ENCODE measurements at regions not wholly inside any gene's neighbourhood (a gene's known extent, or its start where the extent isn't known, plus 50 kb on each side); places are given as distances from the start of the nearest gene placed in this dataset.
"Not testable (repeated sequence)": the region's sequence is repeated elsewhere in the genome, so short reads cannot be mapped to it uniquely, and the experiment has no call there.

- DNase-seq: no peak
- in situ Hi-C loops (cut with HindIII; ENCODE audit: low pct_ligation_motif_present, low pct_unique_long_range_greater_than_20kb, low sequenced_read_pairs): no loop called here
Measured at GRCh38 chr1:55441489-55441888, 226.3 kb upstream of the USP24 start.

- DNase-seq: no peak
Measured at GRCh38 chr1:55437692-55438091, 222.5 kb upstream of the USP24 start.

GRCh38 chr1:55430720-55431119, 215.6 kb upstream of the USP24 start:
- in situ Hi-C loops (cut with HindIII; ENCODE audit: low pct_ligation_motif_present, low pct_unique_long_range_greater_than_20kb, low sequenced_read_pairs): not testable (repeated sequence)

More at GRCh38 chr1:55437692-55438091, 222.5 kb upstream of the USP24 start:
- in situ Hi-C loops (cut with HindIII; ENCODE audit: low pct_ligation_motif_present, low pct_unique_long_range_greater_than_20kb, low sequenced_read_pairs): no loop called here

GRCh38 chr1:55430206-55430605, 215.0 kb upstream of the USP24 start:
- not testable (repeated sequence) for DNase-seq

More at GRCh38 chr1:55430720-55431119, 215.6 kb upstream of the USP24 start:
- not testable (repeated sequence) for DNase-seq

GRCh38 chr1:55428944-55429931, 214.1 kb upstream of the USP24 start:
- peak; percentile 97 for DNase-seq
- in situ Hi-C loops (cut with HindIII; ENCODE audit: low pct_ligation_motif_present, low pct_unique_long_range_greater_than_20kb, low sequenced_read_pairs): no loop called here

More at GRCh38 chr1:55430206-55430605, 215.0 kb upstream of the USP24 start:
- in situ Hi-C loops (cut with HindIII; ENCODE audit: low pct_ligation_motif_present, low pct_unique_long_range_greater_than_20kb, low sequenced_read_pairs): not testable (repeated sequence)

- in situ Hi-C loops (cut with HindIII; ENCODE audit: low pct_ligation_motif_present, low pct_unique_long_range_greater_than_20kb, low sequenced_read_pairs): no loop called here
Measured at GRCh38 chr1:55428231-55428630, 213.1 kb upstream of the USP24 start.

GRCh38 chr1:55427606-55428005, 212.4 kb upstream of the USP24 start:
- no peak for DNase-seq
- in situ Hi-C loops (cut with HindIII; ENCODE audit: low pct_ligation_motif_present, low pct_unique_long_range_greater_than_20kb, low sequenced_read_pairs): no loop called here

More at GRCh38 chr1:55428231-55428630, 213.1 kb upstream of the USP24 start:
- DNase-seq: no peak

GRCh38 chr1:55426619-55427018, 211.5 kb upstream of the USP24 start:
- no peak for DNase-seq
- in situ Hi-C loops (cut with HindIII; ENCODE audit: low pct_ligation_motif_present, low pct_unique_long_range_greater_than_20kb, low sequenced_read_pairs): no loop called here

- in situ Hi-C loops (cut with HindIII; ENCODE audit: low pct_ligation_motif_present, low pct_unique_long_range_greater_than_20kb, low sequenced_read_pairs): no loop called here
- no peak for DNase-seq
Measured at GRCh38 chr1:55426156-55426555, 211.0 kb upstream of the USP24 start.

GRCh38 chr1:55425310-55425930, 210.3 kb upstream of the USP24 start:
- DNase-seq: no peak
- in situ Hi-C loops (cut with HindIII; ENCODE audit: low pct_ligation_motif_present, low pct_unique_long_range_greater_than_20kb, low sequenced_read_pairs): no loop called here

GRCh38 chr1:55423376-55423775, 208.2 kb upstream of the USP24 start:
- in situ Hi-C loops (cut with HindIII; ENCODE audit: low pct_ligation_motif_present, low pct_unique_long_range_greater_than_20kb, low sequenced_read_pairs): no loop called here
- no peak for DNase-seq

GRCh38 chr1:55420929-55421716, 206.0 kb upstream of the USP24 start:
- in situ Hi-C loops (cut with HindIII; ENCODE audit: low pct_ligation_motif_present, low pct_unique_long_range_greater_than_20kb, low sequenced_read_pairs): no loop called here
- no peak for DNase-seq

GRCh38 chr1:55420026-55420425, 204.9 kb upstream of the USP24 start:
- DNase-seq: no peak
- in situ Hi-C loops (cut with HindIII; ENCODE audit: low pct_ligation_motif_present, low pct_unique_long_range_greater_than_20kb, low sequenced_read_pairs): no loop called here

GRCh38 chr1:55418208-55419000, 203.2 kb upstream of the USP24 start:
- DNase-seq: no peak

GRCh38 chr1:55416164-55416842, 201.1 kb upstream of the USP24 start:
- in situ Hi-C loops (cut with HindIII; ENCODE audit: low pct_ligation_motif_present, low pct_unique_long_range_greater_than_20kb, low sequenced_read_pairs): no loop called here
- DNase-seq: no peak

More at GRCh38 chr1:55418208-55419000, 203.2 kb upstream of the USP24 start:
- in situ Hi-C loops (cut with HindIII; ENCODE audit: low pct_ligation_motif_present, low pct_unique_long_range_greater_than_20kb, low sequenced_read_pairs): no loop called here

GRCh38 chr1:55413286-55413685, 198.1 kb upstream of the USP24 start:
- in situ Hi-C loops (cut with HindIII; ENCODE audit: low pct_ligation_motif_present, low pct_unique_long_range_greater_than_20kb, low sequenced_read_pairs): no loop called here
- no peak for DNase-seq

GRCh38 chr1:55412060-55412459, 196.9 kb upstream of the USP24 start:
- in situ Hi-C loops (cut with HindIII; ENCODE audit: low pct_ligation_motif_present, low pct_unique_long_range_greater_than_20kb, low sequenced_read_pairs): no loop called here

More at GRCh38 chr1:55412060-55412459, 196.9 kb upstream of the USP24 start:
- DNase-seq: no peak

Measured in ACHN (cell line).